ENCODE measurements at regions not wholly inside any gene's neighbourhood (a gene's known extent, or its start where the extent isn't known, plus 50 kb on each side); places are given as distances from the start of the nearest gene placed in this dataset.
A peak's percentile ranks its signal among the peaks of the same experiment; 100 is the strongest.
"Not testable (repeated sequence)": the region's sequence is repeated elsewhere in the genome, so short reads cannot be mapped to it uniquely, and the experiment has no call there.

GRCh38 chr12:30329281-30329680 is 366.4 kb downstream of the IPO8 start:
- DNase-seq: no peak

- no peak for DNase-seq
These were observed 372.7 kb downstream of the IPO8 start for GRCh38 chr12:30323008-30323407.

GRCh38 chr12:30320561-30320960 is 375.1 kb downstream of the IPO8 start:
- no peak for DNase-seq

DNA sequence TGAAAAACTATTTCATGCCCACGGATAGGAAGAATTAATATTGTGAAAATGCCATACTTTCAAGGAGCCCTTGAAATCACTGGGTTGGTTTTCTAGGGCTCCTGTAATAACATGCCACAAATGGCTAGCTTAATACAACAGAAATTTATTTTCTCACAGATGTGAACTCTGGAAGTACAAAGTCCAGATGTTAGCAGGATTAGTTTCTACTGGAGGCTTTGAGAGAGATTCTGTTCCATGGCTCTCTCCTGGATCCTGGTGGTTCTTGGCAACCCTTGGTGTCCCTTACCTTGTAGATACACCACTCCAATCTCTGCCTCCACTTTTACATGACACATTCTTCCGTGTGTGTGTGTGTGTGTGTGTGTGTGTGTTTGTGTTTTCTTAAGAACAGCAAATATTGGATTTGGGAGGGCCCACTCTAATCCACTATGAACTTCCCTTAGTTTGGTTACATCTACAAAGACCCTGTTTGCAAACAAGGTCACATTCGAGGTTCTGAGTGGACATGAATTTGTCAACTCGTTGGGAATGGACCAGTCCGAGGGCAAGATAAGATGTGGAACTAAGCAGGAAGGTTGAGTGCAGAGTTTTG is 381.1 kb downstream of the IPO8 start:
- no peak for DNase-seq

DNA sequence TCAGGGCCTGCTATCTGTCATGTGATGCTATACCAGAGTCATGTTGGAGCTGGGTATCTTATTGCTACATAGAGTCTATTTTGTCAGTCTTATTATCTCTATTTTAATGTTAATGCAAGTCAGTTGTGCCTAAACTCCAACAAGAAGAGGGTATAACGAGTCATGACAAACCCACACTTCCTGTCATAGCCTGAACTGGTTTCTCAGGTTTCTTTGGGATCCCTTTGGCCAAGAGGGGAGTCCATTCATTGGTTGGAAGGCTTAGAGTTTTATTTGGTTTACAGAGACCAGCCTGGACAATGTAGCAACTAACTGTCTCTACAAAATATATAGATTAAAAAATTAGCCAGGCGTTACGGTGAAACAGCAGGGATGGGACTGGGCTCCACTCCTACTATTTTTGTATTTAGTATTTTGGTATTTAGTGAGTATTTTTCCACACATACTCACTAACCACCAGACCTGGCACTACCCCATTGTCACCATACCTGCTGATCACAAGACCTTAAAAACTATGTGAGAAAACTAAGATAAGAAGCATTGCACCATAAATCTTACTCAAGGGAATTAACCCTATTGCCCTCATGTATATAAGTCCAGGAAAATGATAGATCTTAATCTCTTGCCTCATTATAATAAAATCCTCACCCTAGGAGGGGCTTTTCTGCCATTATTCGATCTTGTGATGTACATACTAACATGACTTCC is 387.5 kb downstream of the IPO8 start:
- DNase-seq: no peak

DNA sequence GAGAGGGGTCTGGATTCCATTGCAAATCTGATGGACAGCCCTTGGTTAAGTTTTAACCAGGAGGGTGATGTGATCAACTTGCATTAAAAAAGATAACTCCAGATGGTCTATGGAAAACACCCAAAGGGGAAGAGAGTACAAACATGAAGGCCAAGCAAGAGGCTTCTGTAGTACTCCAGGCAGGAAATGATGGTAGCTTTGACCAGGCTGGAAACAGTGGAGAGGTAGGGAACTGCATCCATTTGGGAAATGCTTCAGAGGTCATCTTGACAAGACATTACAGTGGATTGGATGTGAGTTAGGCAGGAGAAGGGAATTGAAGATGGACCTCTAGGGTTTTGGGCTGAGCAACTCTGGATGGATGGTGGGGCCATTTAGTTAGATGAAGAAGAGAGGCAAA is 391.1 kb downstream of the IPO8 start:
- no peak for DNase-seq

DNA sequence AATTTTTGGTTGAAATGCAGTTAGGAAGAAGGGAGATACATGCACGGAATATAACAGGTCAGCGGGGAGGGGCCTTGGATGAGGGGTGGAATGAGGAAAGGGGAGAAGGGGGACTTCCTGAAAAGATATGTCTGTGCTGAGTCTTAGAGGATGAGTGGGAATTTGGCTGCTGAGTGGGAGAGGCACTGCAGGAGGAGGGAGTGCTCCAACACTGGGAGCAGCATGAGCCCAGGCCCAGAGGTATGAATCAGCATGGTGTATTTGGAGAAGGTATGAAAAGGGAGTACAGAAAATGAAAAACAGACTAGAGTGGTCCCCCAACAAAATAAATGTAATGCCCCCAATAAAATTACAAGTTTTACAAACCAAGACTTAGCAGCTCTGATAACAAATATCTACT is 394.4 kb downstream of the IPO8 start:
- DNase-seq: peak; percentile 35

DNA sequence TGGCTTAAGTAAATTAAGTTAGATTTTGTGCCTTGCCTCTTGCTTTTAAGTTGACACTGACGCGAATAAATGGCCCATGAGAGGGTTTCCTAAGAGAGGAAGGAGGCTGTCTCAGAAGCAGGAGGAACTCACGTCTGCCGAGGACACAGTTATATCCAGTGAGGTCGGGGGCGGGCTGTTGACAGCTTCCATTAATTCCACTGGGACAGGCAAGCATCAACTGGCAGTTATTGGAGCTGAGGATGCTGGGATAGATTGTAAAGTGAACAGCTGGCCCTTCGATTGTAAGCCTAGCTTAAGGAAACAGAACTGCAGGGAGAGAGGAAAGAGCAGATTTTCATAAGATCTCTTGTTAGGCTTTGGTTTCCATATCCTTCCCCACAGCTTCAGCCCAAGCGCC is 399.2 kb downstream of the IPO8 start:
- DNase-seq: no peak

- DNase-seq: no peak
These were observed 409.2 kb downstream of the IPO8 start for GRCh38 chr12:30286345-30286926.

- DNase-seq: no peak
These were observed 417.3 kb downstream of the IPO8 start for GRCh38 chr12:30278401-30278800.

DNA sequence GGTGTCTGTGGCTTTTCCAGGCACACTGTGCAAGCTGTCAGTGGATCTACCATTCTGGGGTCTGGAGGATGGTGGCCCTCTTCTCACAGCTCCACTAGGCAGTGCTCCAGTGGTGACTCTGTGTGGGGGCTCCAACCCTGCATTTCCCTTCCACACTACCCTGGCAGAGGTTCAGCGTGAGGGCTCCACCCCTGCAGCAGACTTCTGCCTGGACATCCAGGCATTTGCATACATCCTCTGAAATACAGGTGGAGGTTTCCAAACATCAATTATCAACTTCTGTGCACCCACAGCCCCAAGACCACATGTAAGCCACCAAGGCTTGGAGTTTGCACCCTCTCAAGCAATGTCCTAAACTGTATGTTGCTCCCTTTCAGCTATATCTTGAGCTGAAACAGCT is 423.2 kb downstream of the IPO8 start:
- DNase-seq: not testable (repeated sequence)

GRCh38 chr12:30269496-30269895 is 426.2 kb downstream of the IPO8 start:
- no peak for DNase-seq

- DNase-seq: no peak
These were observed 427.6 kb downstream of the IPO8 start for GRCh38 chr12:30268041-30268440.

GRCh38 chr12:30263434-30263833 is 432.2 kb downstream of the IPO8 start:
- DNase-seq: no peak

DNA sequence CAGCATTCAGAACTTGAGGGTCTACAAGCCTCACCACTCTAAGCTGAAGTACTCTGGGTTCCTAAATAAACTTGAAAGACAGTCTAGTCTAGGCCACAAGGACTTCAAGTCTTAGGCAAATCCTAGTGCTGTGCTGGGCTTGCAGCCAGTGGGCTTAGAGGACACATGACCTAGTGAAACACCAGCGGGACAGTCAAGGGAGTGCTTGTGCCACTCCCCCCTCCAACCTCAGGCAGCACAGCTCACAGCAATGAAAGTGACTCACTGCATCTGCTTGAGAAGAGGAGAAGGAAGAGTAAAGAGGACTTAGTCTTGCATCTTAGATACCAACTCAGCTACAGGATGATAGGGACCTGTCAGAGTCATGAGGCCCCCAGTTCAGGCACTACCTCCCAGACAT is 438.1 kb downstream of the IPO8 start:
- peak; percentile 9 for DNase-seq

GRCh38 chr12:30251546-30251945 is 444.1 kb downstream of the IPO8 start:
- DNase-seq: no peak

DNA sequence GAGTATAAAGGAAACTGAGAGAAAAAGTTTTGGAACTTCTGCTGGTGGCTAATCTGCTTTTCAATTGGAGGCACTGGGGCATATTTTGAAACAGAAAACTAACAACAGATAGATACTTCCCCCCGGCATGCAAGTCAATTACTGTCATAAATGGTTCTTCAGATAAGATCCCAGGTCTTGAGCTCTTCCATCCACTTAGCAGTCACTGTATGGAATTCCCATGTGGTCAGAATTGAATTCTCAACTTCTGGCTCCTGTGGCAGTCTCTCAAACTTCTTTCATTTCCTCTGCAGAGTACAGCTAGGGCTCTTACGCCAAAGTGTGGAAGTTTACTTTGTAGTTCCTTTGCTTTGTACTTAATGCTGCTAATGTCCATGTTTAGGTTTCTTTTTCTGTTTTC is 452.2 kb downstream of the IPO8 start:
- no peak for DNase-seq

GRCh38 chr12:30219047-30219446 is 435.3 kb upstream of the TMTC1 start:
- peak; percentile 11 for DNase-seq

- DNase-seq: no peak
These were observed 434.3 kb upstream of the TMTC1 start for GRCh38 chr12:30218073-30218472.

DNA sequence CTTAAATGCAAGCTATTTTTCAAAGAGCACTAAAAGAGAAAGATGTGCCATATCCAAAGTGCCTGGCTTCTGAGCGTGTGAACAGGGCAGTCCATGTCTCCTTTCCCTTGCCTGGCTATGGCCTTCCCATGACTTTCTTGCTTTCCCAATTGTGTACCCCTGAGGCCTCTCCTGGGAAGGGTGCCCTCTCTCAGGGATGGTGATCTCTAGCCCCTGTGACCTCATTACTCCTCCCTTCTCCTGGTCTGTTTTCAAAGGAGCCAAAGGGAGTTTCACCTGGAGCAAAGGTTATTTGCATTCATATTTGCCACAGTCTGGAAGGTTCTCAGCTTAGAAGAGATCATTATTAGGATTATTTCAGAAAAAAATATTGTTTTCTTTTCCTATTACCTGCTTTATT is 429.4 kb upstream of the TMTC1 start:
- no peak for DNase-seq

GRCh38 chr12:30211743-30212142 is 428.0 kb upstream of the TMTC1 start:
- DNase-seq: no peak

- no peak for DNase-seq
These were observed 420.2 kb upstream of the TMTC1 start for GRCh38 chr12:30203981-30204380.

DNA sequence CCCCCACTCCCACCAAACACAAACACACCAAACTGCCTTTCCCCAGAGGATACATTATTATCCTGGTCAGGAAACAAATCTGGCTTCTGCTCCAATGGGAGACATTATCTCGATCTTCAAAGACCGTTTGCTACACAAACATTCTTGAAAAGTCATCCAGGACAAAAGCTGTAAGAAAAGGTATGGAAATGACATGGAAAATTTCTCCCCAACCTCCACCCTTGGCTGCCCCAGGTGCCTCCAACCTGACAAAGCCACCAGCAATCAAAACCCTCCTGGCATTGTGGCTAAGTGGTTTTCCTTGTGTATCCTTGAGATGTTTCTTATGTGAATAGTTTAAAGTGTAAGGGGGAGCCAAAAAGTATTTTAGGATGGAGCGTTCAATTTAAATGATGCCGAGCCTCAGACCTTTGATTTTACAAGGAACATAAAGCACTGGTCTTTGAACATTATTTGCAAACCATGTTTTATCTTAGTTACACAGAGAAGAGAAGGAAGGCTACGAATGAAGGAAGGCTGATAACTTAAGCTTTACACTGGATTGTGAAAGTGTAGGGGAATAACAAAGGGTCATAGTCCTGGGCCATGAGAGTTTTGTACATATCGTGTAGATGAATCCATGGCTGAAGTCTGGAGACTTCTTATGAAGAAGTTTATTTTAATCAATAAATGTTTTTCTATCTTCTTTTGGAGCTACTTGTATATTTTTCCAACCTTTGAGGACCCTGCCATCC is 418.9 kb upstream of the TMTC1 start:
- DNase-seq: no peak

All from NCI-H226 (cell line).